Calu3 (cell line): ENCODE measurements at regions not wholly inside any gene's neighbourhood (a gene's known extent, or its start where the extent isn't known, plus 50 kb on each side); places are given as distances from the start of the nearest gene placed in this dataset.

ENCODE experiments used
- BruUV-seq: library from RNA; stranded (reverse); fragments of 400-500 nt; replicated peaks from 2 replicates; lab custom pipeline; 2021; lab: Mats Ljungman, UMichigan
- CTCF ChIA-PET: fragments of 300-600 bp; sonication (Branson Sonifier 250); formaldehyde crosslinking; loops from one replicate; lab custom pipeline; 2022; ENCODE audit warnings: antibody characterized with exemption; lab: Charles Lee
- DNase-seq: peaks from one replicate; pipeline ENCODE4 v3.0.0; 2022
- H3K27ac Mint-ChIP-seq: one replicate; pipeline ENCODE4 v1.8.0; 2022; ENCODE audit warnings: mixed read lengths; ENCODE audit not compliant: unreplicated experiment
- H3K27me3 Mint-ChIP-seq: one replicate; pipeline ENCODE4 v1.8.0; 2022; ENCODE audit warnings: mixed read lengths; ENCODE audit not compliant: unreplicated experiment
- H3K36me3 Mint-ChIP-seq: one replicate; pipeline ENCODE4 v1.8.0; 2022; ENCODE audit warnings: mild to moderate bottlenecking, moderate library complexity, mixed read lengths; ENCODE audit not compliant: insufficient read depth, unreplicated experiment
- H3K4me1 Mint-ChIP-seq: one replicate; pipeline ENCODE4 v1.8.0; 2022; ENCODE audit warnings: mild to moderate bottlenecking, low read depth, mixed read lengths; ENCODE audit not compliant: unreplicated experiment
- H3K4me3 Mint-ChIP-seq: one replicate; pipeline ENCODE4 v1.8.0; 2022; ENCODE audit warnings: mild to moderate bottlenecking, low read depth, moderate library complexity, mixed read lengths; ENCODE audit not compliant: unreplicated experiment
- H3K9me3 Mint-ChIP-seq: one replicate; pipeline ENCODE4 v1.8.0; 2022; ENCODE audit warnings: low read depth, mixed read lengths; ENCODE audit not compliant: unreplicated experiment
- intact Hi-C: fragments of 100-400 bp; cut with micrococcal nuclease; formaldehyde crosslinking; loops from one replicate; pipeline ENCODE4 v1.10.0; 2022; ENCODE audit not compliant: unreplicated experiment
- TF ChIP-seq, protein P1 (sequence below): fragments of 200-600 bp; IDR thresholded peaks from one replicate; pipeline ENCODE4 v1.8.0; 2022; ENCODE audit warnings: antibody characterized with exemption; ENCODE audit not compliant: unreplicated experiment

- Mint-ChIP-seq H3K27me3 (peaks cover 41% of the 10 kb centered on the region), H3K9me3 (no peaks in the 10 kb centered on the region), H3K4me3 (no peak overlapping the region), H3K36me3 (no peaks in the 10 kb centered on the region), H3K4me1 (no peaks in the 10 kb centered on the region), H3K27ac (no peak overlapping the region)
- intact Hi-C loops, result no loop called here
- TF ChIP-seq, protein P1, sequence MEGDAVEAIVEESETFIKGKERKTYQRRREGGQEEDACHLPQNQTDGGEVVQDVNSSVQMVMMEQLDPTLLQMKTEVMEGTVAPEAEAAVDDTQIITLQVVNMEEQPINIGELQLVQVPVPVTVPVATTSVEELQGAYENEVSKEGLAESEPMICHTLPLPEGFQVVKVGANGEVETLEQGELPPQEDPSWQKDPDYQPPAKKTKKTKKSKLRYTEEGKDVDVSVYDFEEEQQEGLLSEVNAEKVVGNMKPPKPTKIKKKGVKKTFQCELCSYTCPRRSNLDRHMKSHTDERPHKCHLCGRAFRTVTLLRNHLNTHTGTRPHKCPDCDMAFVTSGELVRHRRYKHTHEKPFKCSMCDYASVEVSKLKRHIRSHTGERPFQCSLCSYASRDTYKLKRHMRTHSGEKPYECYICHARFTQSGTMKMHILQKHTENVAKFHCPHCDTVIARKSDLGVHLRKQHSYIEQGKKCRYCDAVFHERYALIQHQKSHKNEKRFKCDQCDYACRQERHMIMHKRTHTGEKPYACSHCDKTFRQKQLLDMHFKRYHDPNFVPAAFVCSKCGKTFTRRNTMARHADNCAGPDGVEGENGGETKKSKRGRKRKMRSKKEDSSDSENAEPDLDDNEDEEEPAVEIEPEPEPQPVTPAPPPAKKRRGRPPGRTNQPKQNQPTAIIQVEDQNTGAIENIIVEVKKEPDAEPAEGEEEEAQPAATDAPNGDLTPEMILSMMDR, result no peak
- no TSS peak for BruUV-seq
- DNase-seq, result no peak
- CTCF ChIA-PET, result no interaction called here
Measured at GRCh38 chr6:137610702-137611101, 116.5 kb upstream of the OLIG3 start.

DNA sequence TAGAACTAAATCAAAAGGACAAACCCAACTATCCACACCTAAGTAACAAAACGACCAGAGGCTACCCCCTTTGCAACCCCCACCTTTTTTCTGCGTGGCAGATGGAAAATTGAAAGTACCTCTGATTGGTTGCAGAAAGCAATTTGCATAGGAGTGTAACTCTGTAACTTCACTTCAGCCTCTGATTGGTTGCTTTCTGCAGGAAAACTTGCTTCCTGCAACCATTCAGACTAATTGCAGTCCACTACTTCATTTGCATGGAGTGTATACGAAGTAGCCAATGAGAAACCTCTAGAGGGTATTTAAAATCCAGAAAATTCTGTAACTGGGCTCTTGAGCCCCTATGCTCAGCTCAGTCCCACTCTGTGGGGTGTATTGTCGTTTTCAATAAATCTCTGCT lies 129.1 kb upstream of the OLIG3 start:
- TF ChIP-seq, protein P1, result no peak
- intact Hi-C loops, result no loop called here
- Mint-ChIP-seq H3K4me3 (no peak overlapping the region), H3K36me3 (no peaks in the 10 kb centered on the region), H3K27me3 (peaks cover 42% of the 10 kb centered on the region), H3K9me3 (no peaks in the 10 kb centered on the region), H3K4me1 (no peaks in the 10 kb centered on the region), H3K27ac (no peak overlapping the region)
- BruUV-seq, result no TSS peak
- DNase-seq, result no peak
- CTCF ChIA-PET, result no interaction called here

- H3K27me3 Mint-ChIP-seq, result peaks cover 29% of the 10 kb centered on the region
- intact Hi-C loops, result no loop called here
- H3K27ac Mint-ChIP-seq, result no peak overlapping the region
- CTCF ChIA-PET, result interaction anchor here (0.7 kb wide), 1 partner anchor 536 kb away, joined by 3 read pairs; no protein-coding TSS in a partner anchor
- no peak overlapping the region for H3K4me3 Mint-ChIP-seq
- no peak for DNase-seq
- no TSS peak for BruUV-seq
- H3K9me3 Mint-ChIP-seq, result no peaks in the 10 kb centered on the region
- no peaks in the 10 kb centered on the region for H3K4me1 Mint-ChIP-seq
- H3K36me3 Mint-ChIP-seq, result no peaks in the 10 kb centered on the region
- TF ChIP-seq, protein P1, result no peak
Measured at GRCh38 chr6:137625100-137625661, 131.0 kb upstream of the OLIG3 start.

GRCh38 chr6:137625808-137626207 lies 131.6 kb upstream of the OLIG3 start:
- Mint-ChIP-seq H3K4me1 (no peaks in the 10 kb centered on the region), H3K4me3 (no peak overlapping the region), H3K9me3 (no peaks in the 10 kb centered on the region), H3K36me3 (no peaks in the 10 kb centered on the region), H3K27ac (no peak overlapping the region), H3K27me3 (peaks cover 26% of the 10 kb centered on the region)
- CTCF ChIA-PET, result interaction anchor here (0.7 kb wide), 1 partner anchor 13 kb away, joined by 3 read pairs; no protein-coding TSS in a partner anchor
- intact Hi-C loops, result no loop called here
- TF ChIP-seq, protein P1, result no peak
- no peak for DNase-seq
- BruUV-seq, result no TSS peak
